ENCODE measurements at regions not wholly inside any gene's neighbourhood (a gene's known extent, or its start where the extent isn't known, plus 50 kb on each side); places are given as distances from the start of the nearest gene placed in this dataset.

DNA sequence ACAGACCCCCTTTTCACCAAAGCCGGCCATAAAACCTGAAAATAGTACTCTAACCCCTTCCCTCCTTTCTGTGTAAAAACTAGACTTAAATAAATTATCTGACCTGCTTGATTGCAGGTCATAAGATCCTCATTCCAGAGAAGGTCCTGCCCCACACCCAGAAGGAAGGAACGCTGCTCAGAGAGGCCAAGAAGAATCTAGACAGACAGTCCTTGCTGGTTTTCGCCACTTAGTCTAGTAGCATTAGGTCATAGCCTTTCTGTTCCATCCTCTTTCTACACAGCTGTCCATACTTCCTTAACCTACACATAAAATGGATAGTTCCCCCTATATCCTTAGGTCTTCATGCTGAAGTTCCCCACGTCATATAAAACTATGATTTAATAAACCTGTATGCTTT is 83.7 kb upstream of the IGF1 start:
- TF ChIP-seq MYC (IDR thresholded peaks at IDR 0.05; ENCODE audit: low read depth, low read length): no peak
- TF ChIP-seq, protein P1, sequence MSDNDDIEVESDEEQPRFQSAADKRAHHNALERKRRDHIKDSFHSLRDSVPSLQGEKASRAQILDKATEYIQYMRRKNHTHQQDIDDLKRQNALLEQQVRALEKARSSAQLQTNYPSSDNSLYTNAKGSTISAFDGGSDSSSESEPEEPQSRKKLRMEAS (IDR thresholded peaks at IDR 0.05; ENCODE audit: low read depth, low read length): no peak
- TF ChIP-seq POLR2A (IDR thresholded peaks at IDR 0.05; ENCODE audit: extremely low read depth, insufficient read length): no peak
- TF ChIP-seq, protein P2, sequence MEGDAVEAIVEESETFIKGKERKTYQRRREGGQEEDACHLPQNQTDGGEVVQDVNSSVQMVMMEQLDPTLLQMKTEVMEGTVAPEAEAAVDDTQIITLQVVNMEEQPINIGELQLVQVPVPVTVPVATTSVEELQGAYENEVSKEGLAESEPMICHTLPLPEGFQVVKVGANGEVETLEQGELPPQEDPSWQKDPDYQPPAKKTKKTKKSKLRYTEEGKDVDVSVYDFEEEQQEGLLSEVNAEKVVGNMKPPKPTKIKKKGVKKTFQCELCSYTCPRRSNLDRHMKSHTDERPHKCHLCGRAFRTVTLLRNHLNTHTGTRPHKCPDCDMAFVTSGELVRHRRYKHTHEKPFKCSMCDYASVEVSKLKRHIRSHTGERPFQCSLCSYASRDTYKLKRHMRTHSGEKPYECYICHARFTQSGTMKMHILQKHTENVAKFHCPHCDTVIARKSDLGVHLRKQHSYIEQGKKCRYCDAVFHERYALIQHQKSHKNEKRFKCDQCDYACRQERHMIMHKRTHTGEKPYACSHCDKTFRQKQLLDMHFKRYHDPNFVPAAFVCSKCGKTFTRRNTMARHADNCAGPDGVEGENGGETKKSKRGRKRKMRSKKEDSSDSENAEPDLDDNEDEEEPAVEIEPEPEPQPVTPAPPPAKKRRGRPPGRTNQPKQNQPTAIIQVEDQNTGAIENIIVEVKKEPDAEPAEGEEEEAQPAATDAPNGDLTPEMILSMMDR (IDR thresholded peaks at IDR 0.05; ENCODE audit: low read depth, low read length): no peak
- H3K4me3 ChIP-seq (ENCODE audit: low read depth, low read length): no peak overlapping the region
- no peak for DNase-seq (ENCODE audit: low read depth)

DNA sequence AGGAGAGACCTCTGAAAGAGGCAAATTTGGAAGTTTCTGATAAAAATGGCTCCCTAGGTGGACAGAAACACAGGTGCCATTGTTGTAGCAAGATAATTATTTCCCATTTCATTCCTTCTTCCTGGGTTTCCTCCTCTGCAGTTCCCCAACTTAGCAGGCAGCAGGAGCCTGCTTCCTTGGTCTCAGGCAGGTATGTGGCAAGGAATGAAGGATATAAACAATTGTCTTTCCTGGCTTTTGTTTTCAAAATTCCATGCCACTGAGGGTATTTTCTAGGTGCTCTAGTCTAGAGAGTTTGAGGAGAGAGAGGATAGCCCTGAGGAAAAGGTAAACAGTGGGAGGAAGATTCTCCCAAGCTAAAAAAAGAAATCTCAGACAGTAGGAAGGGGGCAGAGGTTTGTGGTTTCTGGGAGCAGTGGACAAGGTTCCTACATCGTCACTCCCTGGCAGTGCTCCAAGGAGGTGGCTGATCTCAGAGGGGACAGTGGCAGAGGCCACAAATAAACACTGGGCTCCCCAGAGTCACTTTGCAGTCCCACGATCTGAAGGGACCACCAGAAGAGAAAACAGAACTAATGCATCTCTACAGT is 82.6 kb upstream of the IGF1 start:
- TF ChIP-seq POLR2A (IDR thresholded peaks at IDR 0.05; ENCODE audit: extremely low read depth, insufficient read length) (no peak), MYC (IDR thresholded peaks at IDR 0.05; ENCODE audit: low read depth, low read length) (no peak)
- TF ChIP-seq, protein P2 (IDR thresholded peaks at IDR 0.05; ENCODE audit: low read depth, low read length): no peak
- TF ChIP-seq, protein P1 (IDR thresholded peaks at IDR 0.05; ENCODE audit: low read depth, low read length): no peak
- no peak for DNase-seq (ENCODE audit: low read depth)
- no peak overlapping the region for H3K4me3 ChIP-seq (ENCODE audit: low read depth, low read length)

DNA sequence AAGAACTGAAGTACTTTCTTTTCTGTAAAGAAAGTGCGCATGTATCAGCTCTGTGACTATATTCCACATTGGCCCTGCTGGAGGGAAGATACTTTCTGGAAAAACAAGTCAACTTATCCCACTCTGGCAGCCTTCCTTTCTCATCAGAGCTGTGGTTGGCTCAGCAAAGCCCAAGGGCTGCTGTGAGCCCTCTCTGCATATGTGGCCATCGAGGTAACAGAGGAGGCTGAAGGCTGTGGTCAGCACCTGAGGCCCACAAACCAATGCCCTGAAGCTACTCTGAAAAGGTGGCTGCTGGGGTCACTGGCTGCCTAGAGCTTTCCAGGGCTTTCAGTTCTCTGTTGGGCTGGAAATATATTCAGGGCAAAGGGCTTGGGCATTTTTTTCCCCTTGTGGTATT is 70.8 kb upstream of the IGF1 start:
- DNase-seq (ENCODE audit: low read depth): no peak
- TF ChIP-seq, protein P2 (IDR thresholded peaks at IDR 0.05; ENCODE audit: low read depth, low read length): no peak
- TF ChIP-seq POLR2A (IDR thresholded peaks at IDR 0.05; ENCODE audit: extremely low read depth, insufficient read length) (no peak), MYC (IDR thresholded peaks at IDR 0.05; ENCODE audit: low read depth, low read length) (no peak)
- TF ChIP-seq, protein P1 (IDR thresholded peaks at IDR 0.05; ENCODE audit: low read depth, low read length): no peak
- H3K4me3 ChIP-seq (ENCODE audit: low read depth, low read length): no peak overlapping the region

DNA sequence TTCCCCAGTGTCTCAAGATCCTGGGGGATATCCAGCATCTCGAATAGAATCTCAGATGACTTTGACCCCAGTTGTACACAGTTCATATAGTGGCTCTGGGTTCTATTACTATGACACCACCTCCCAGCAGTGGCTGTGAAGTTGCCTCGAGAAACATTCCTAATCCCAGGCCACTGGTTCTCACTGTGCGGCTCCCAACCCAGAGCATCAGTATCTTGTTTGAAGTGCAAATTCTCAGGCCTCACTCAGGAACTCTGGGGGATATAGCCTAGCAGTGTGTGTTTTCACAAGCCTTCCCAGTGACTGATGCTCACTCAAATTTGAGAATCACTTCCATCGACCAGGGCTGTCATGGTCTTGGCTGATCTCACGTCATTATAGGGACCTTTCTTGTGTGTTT is 69.3 kb upstream of the IGF1 start:
- TF ChIP-seq, protein P2 (IDR thresholded peaks at IDR 0.05; ENCODE audit: low read depth, low read length): no peak
- TF ChIP-seq MYC (IDR thresholded peaks at IDR 0.05; ENCODE audit: low read depth, low read length) (no peak), POLR2A (IDR thresholded peaks at IDR 0.05; ENCODE audit: extremely low read depth, insufficient read length) (no peak)
- TF ChIP-seq, protein P1 (IDR thresholded peaks at IDR 0.05; ENCODE audit: low read depth, low read length): no peak
- no peak overlapping the region for H3K4me3 ChIP-seq (ENCODE audit: low read depth, low read length)
- DNase-seq (ENCODE audit: low read depth): no peak

DNA sequence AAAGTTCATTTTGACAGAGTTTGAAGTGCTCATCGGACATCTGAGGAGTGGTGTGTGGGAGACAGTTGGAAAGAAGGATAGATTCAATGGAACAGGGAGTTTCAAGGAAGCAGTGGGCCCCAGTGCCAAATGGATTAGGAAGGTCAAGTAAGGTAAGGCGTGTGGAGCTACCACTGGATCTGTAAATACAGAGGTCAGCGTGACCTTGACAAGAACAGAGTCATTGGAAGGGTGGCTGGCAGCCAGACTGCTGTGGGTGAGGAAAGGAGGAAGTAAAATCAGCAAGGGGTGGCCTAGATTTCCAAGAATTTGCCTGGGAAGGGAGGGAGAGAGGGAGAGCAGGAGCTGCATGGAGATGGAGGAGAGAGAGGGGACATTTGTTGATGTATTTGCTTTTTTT is 68.2 kb upstream of the IGF1 start:
- TF ChIP-seq, protein P2 (IDR thresholded peaks at IDR 0.05; ENCODE audit: low read depth, low read length): no peak
- TF ChIP-seq, protein P1 (IDR thresholded peaks at IDR 0.05; ENCODE audit: low read depth, low read length): no peak
- TF ChIP-seq POLR2A (IDR thresholded peaks at IDR 0.05; ENCODE audit: extremely low read depth, insufficient read length) (no peak), MYC (IDR thresholded peaks at IDR 0.05; ENCODE audit: low read depth, low read length) (no peak)
- DNase-seq (ENCODE audit: low read depth): no peak

More for the DNA sequence above, 68.2 kb upstream of the IGF1 start:
- no peak overlapping the region for H3K4me3 ChIP-seq (ENCODE audit: low read depth, low read length)

All from NB4 (cell line).